SU-DHL-6 (cell line): ENCODE measurements at regions not wholly inside any gene's neighbourhood (a gene's known extent, or its start where the extent isn't known, plus 50 kb on each side); places are given as distances from the start of the nearest gene placed in this dataset.

Experiments
- H2AFZ ChIP-seq: fragments of 200-600 bp; sonication (generic); 2 replicates; pipeline ENCODE4 v1.6.1; 2014; ENCODE audit warnings: low read depth, mild to moderate bottlenecking, moderate library complexity, mixed read lengths, antibody characterized with exemption, low read length; ENCODE audit not compliant: severe bottlenecking
- H3F3A ChIP-seq: fragments of 200-600 bp; shearing (Covaris generic); 2 replicates; pipeline ENCODE4 v1.6.0; 2016; ENCODE audit warnings: antibody characterized with exemption, mild to moderate bottlenecking; ENCODE audit not compliant: insufficient read depth
- H3K27ac ChIP-seq: fragments of 200-600 bp; sonication (generic); 2 replicates; pipeline ENCODE4 v1.5.1; 2016; ENCODE audit warnings: low read depth, mild to moderate bottlenecking, low read length, moderate library complexity, mixed read lengths
- H3K27me3 ChIP-seq: fragments of 200-600 bp; sonication (generic), shearing (Covaris generic); 2 replicates; pipeline ENCODE4 v1.6.0; 2014; ENCODE audit warnings: mild to moderate bottlenecking, low read length
- H3K36me3 ChIP-seq: fragments of 200-600 bp; sonication (generic); 2 replicates; pipeline ENCODE4 v1.6.1; 2014; ENCODE audit warnings: mild to moderate bottlenecking, low read length, mixed read lengths
- H3K4me2 ChIP-seq: fragments of 300-600, 200-600 bp; shearing (Covaris generic), sonication (generic); 2 replicates; pipeline ENCODE4 v1.6.0; 2014; ENCODE audit warnings: low read length, low read depth, mild to moderate bottlenecking; ENCODE audit not compliant: poor library complexity, severe bottlenecking
- H3K4me3 ChIP-seq: fragments of 200-600 bp; sonication (generic); 2 replicates; pipeline ENCODE4 v1.5.1; 2014; ENCODE audit warnings: antibody characterized with exemption, low read length, mild to moderate bottlenecking, mixed read lengths; ENCODE audit not compliant: insufficient read depth, poor library complexity, severe bottlenecking
- H3K79me2 ChIP-seq: fragments of 200-600 bp; sonication (generic); 2 replicates; pipeline ENCODE4 v1.6.1; 2014; ENCODE audit warnings: mild to moderate bottlenecking, low read length, moderate library complexity; ENCODE audit not compliant: insufficient read depth
- H3K9ac ChIP-seq: fragments of 200-600 bp; sonication (generic); 2 replicates; pipeline ENCODE4 v1.7.0; 2014; ENCODE audit warnings: mild to moderate bottlenecking, low read length
- H3K9me2 ChIP-seq: fragments of 200-600 bp; sonication (generic); replicated peaks from 2 replicates; pipeline ENCODE4 v1.6.1; 2014; ENCODE audit warnings: low read length; ENCODE audit not compliant: insufficient read depth
- H3K9me3 ChIP-seq: fragments of 200-600 bp; sonication (generic); 2 replicates; pipeline ENCODE4 v1.6.1; 2014; ENCODE audit warnings: low read length, mixed read lengths; ENCODE audit not compliant: insufficient read depth
- H4K20me1 ChIP-seq: fragments of 200-600 bp; sonication (generic); 2 replicates; pipeline ENCODE4 v1.6.1; 2014; ENCODE audit warnings: low read depth, mild to moderate bottlenecking, antibody characterized with exemption, low read length, moderate library complexity, mixed read lengths
- EZH2phosphoT487 ChIP-seq: fragments of 200-600 bp; sonication (generic), shearing (Covaris generic); conservative IDR thresholded peaks from 2 replicates; pipeline ENCODE4 v1.6.1; 2018; ENCODE audit warnings: mild to moderate bottlenecking, antibody characterized with exemption, low read length, moderate library complexity, mixed read lengths
- TF ChIP-seq, protein P1 (sequence below): fragments of 200-600 bp; sonication (generic); IDR thresholded peaks from one replicate; pipeline ENCODE4 v1.5.1; 2017; ENCODE audit warnings: antibody characterized with exemption, mild to moderate bottlenecking, low read length, moderate library complexity; ENCODE audit not compliant: insufficient read depth, poor library complexity, severe bottlenecking

DNA sequence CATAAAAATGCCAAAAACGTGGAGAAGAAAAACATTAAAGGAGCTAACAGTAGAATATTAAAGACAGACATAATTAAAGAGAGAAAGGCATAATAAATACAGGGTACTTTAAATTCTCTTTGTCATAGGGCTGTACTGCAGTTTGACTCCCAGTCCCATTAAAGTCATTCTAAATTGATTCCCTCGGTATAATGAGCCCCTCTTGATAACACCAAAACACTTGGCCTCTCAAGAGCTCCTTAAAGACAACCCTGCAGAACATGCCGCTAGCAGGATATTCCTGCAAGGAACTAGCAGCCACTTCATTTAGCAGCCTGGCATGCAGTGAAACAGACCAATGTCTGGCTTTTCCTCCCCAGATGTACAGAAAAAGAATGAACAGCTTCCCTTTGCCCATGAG lies 273.8 kb upstream of the ESRRG start:
- Histone ChIP-seq H4K20me1 (no peaks in the 10 kb centered on the region), H3K27ac (no peak overlapping the region), H3K9ac (no peak overlapping the region), H3K36me3 (no peaks in the 10 kb centered on the region), H3K9me2 (no peaks in the 10 kb centered on the region), H3K9me3 (no peaks in the 10 kb centered on the region), H2AFZ (no peak overlapping the region), H3F3A (no peaks in the 10 kb centered on the region), H3K4me3 (no peak overlapping the region), H3K79me2 (no peaks in the 10 kb centered on the region), H3K27me3 (no peaks in the 10 kb centered on the region), H3K4me2 (no peak overlapping the region)
- no peak for TF ChIP-seq EZH2phosphoT487
- TF ChIP-seq, protein P1, sequence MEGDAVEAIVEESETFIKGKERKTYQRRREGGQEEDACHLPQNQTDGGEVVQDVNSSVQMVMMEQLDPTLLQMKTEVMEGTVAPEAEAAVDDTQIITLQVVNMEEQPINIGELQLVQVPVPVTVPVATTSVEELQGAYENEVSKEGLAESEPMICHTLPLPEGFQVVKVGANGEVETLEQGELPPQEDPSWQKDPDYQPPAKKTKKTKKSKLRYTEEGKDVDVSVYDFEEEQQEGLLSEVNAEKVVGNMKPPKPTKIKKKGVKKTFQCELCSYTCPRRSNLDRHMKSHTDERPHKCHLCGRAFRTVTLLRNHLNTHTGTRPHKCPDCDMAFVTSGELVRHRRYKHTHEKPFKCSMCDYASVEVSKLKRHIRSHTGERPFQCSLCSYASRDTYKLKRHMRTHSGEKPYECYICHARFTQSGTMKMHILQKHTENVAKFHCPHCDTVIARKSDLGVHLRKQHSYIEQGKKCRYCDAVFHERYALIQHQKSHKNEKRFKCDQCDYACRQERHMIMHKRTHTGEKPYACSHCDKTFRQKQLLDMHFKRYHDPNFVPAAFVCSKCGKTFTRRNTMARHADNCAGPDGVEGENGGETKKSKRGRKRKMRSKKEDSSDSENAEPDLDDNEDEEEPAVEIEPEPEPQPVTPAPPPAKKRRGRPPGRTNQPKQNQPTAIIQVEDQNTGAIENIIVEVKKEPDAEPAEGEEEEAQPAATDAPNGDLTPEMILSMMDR: no peak

DNA sequence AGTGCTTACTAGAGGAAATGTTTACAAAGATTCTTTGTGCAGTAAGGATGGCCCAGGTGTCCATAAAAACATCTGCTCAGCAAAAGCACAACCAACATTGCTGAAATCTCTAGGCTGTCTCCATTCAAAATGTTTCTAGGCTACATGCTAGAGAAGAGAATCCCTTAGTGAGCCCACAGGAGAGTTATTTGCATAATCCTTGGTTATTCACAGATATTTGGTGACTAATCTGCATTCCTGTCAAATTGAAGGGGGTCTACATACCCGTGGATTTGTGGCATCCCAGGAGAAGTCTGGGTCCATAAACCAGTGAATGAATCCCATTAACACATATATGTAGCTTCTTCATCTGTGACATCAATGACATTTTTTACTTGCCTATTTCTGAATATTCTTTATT lies 261.3 kb upstream of the ESRRG start:
- H3K27ac ChIP-seq: no peak overlapping the region
- H2AFZ ChIP-seq: no peak overlapping the region
- H3K9ac ChIP-seq: no peak overlapping the region
- no peaks in the 10 kb centered on the region for H4K20me1 ChIP-seq
- TF ChIP-seq, protein P1: no peak
- TF ChIP-seq EZH2phosphoT487: no peak
- no peaks in the 10 kb centered on the region for H3K36me3 ChIP-seq
- H3K4me2 ChIP-seq: no peak overlapping the region
- H3F3A ChIP-seq: no peaks in the 10 kb centered on the region
- no peaks in the 10 kb centered on the region for H3K9me3 ChIP-seq
- H3K9me2 ChIP-seq: no peaks in the 10 kb centered on the region
- H3K79me2 ChIP-seq: no peaks in the 10 kb centered on the region
- no peaks in the 10 kb centered on the region for H3K27me3 ChIP-seq
- no peak overlapping the region for H3K4me3 ChIP-seq

DNA sequence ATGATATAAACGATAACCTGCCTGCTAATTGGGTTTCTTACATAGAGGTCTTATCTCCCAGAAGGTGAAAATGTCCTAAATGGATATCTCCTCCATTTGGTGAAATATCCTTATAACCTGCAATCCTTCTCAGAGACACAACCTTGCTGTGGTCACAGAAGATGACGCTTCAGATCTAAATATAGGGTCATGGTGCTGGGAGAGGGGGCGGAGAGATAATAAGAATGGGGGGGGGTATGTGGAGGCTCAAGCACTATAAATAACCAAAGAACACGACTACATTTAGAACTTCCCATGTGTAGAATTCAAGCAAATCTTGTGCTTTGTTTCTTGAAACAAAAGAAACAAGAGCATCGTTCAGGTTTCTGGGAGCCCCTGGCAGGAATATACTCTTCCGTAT lies 260.6 kb upstream of the ESRRG start:
- Histone ChIP-seq H3K36me3 (no peaks in the 10 kb centered on the region), H3K79me2 (no peaks in the 10 kb centered on the region), H4K20me1 (no peaks in the 10 kb centered on the region), H3K9me2 (no peaks in the 10 kb centered on the region), H2AFZ (no peak overlapping the region), H3K27me3 (no peaks in the 10 kb centered on the region), H3K4me3 (no peak overlapping the region), H3K9me3 (no peaks in the 10 kb centered on the region), H3K9ac (no peak overlapping the region), H3K4me2 (no peak overlapping the region), H3K27ac (no peak overlapping the region), H3F3A (no peaks in the 10 kb centered on the region)
- TF ChIP-seq, protein P1: no peak

DNA sequence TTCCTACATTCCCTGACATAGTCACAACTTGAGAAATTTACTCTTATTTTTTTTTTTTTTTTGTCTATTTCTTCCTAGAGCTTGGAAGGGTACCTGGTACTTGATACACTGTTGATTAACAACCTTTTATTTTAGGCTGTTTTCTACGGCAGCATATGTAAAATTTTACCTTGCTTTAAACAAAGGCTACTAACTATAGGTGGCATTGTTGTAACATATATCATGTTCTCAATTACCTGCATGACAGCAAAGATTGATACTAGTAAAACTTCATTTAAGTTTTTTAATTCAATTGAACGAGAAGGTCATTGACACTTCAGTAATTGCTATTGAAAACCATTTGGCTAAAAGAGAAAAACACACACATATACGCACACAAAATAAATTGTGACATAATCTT lies 238.3 kb upstream of the ESRRG start:
- Histone ChIP-seq H3K9me2 (no peaks in the 10 kb centered on the region), H3K27me3 (no peaks in the 10 kb centered on the region), H3K36me3 (no peaks in the 10 kb centered on the region), H3K27ac (no peak overlapping the region), H3K9me3 (no peaks in the 10 kb centered on the region), H3K4me3 (no peak overlapping the region), H3K79me2 (no peaks in the 10 kb centered on the region), H3K4me2 (no peak overlapping the region), H2AFZ (no peak overlapping the region), H3F3A (no peaks in the 10 kb centered on the region), H4K20me1 (no peaks in the 10 kb centered on the region), H3K9ac (no peak overlapping the region)
- TF ChIP-seq EZH2phosphoT487: no peak
- TF ChIP-seq, protein P1: no peak
